ENCODE measurements at regions not wholly inside any gene's neighbourhood (a gene's known extent, or its start where the extent isn't known, plus 50 kb on each side); places are given as distances from the start of the nearest gene placed in this dataset.

GRCh38 chr10:107480781-107481180, 316.3 kb upstream of the SORCS1 start:
- Histone ChIP-seq H3K9me2 (ENCODE audit: insufficient read depth, low read length) (no peaks in the 10 kb centered on the region), H2AFZ (ENCODE audit: low read depth, low read length) (no peak overlapping the region), H3F3A (ENCODE audit: insufficient read depth, low read length, poor library complexity, severe bottlenecking) (no peaks in the 10 kb centered on the region), H3K27me3 (ENCODE audit: insufficient read depth, low read depth, low read length) (no peaks in the 10 kb centered on the region), H3K36me3 (ENCODE audit: insufficient read depth, low read length) (no peaks in the 10 kb centered on the region), H3K79me2 (replicated peaks; ENCODE audit: insufficient read depth, low read length) (no peaks in the 10 kb centered on the region), H3K4me3 (ENCODE audit: low read length) (no peak overlapping the region), H3K9me3 (ENCODE audit: low read length) (no peaks in the 10 kb centered on the region), H3K9ac (ENCODE audit: low read length) (no peak overlapping the region), H4K20me1 (ENCODE audit: insufficient read depth) (no peaks in the 10 kb centered on the region), H3K27ac (ENCODE audit: low read length) (no peak overlapping the region), H3K4me2 (ENCODE audit: low read length) (no peak overlapping the region)
- TF ChIP-seq EP300 (conservative IDR thresholded peaks at IDR 0.05; ENCODE audit: poor library complexity, severe bottlenecking) (no peak), TAF1 (IDR thresholded peaks at IDR 0.05; ENCODE audit: low read depth) (no peak), EZH2 (IDR thresholded peaks at IDR 0.05; ENCODE audit: borderline replicate concordance, insufficient read depth, low read length, poor library complexity, severe bottlenecking) (no peak), RAD21 (conservative IDR thresholded peaks at IDR 0.05) (no peak), MXI1 (conservative IDR thresholded peaks at IDR 0.05; ENCODE audit: poor library complexity, severe bottlenecking) (no peak), POLR2AphosphoS5 (IDR thresholded peaks at IDR 0.05) (no peak), REST (IDR thresholded peaks at IDR 0.05; ENCODE audit: borderline replicate concordance) (no peak), CTCF (IDR thresholded peaks at IDR 0.05; ENCODE audit: poor library complexity, severe bottlenecking) (no peak), SMC3 (conservative IDR thresholded peaks at IDR 0.05; ENCODE audit: poor library complexity) (no peak)

GRCh38 chr10:107477266-107477665, 312.8 kb upstream of the SORCS1 start:
- Histone ChIP-seq H3K79me2 (replicated peaks; ENCODE audit: insufficient read depth, low read length) (no peaks in the 10 kb centered on the region), H2AFZ (ENCODE audit: low read depth, low read length) (no peak overlapping the region), H3K4me3 (ENCODE audit: low read length) (no peak overlapping the region), H3K9me2 (ENCODE audit: insufficient read depth, low read length) (no peaks in the 10 kb centered on the region), H3K9me3 (ENCODE audit: low read length) (no peaks in the 10 kb centered on the region), H3K4me2 (ENCODE audit: low read length) (no peak overlapping the region), H4K20me1 (ENCODE audit: insufficient read depth) (no peaks in the 10 kb centered on the region), H3K9ac (ENCODE audit: low read length) (no peak overlapping the region), H3K27ac (ENCODE audit: low read length) (no peak overlapping the region), H3F3A (ENCODE audit: insufficient read depth, low read length, poor library complexity, severe bottlenecking) (no peaks in the 10 kb centered on the region), H3K36me3 (ENCODE audit: insufficient read depth, low read length) (no peaks in the 10 kb centered on the region), H3K27me3 (ENCODE audit: insufficient read depth, low read depth, low read length) (no peaks in the 10 kb centered on the region)
- no peak for TF ChIP-seq RAD21 (conservative IDR thresholded peaks at IDR 0.05)
- no peak for TF ChIP-seq TAF1 (IDR thresholded peaks at IDR 0.05; ENCODE audit: low read depth)
- no peak for TF ChIP-seq POLR2AphosphoS5 (IDR thresholded peaks at IDR 0.05)

- TF ChIP-seq REST (IDR thresholded peaks at IDR 0.05; ENCODE audit: borderline replicate concordance) = no peak
- no peak for TF ChIP-seq SMC3 (conservative IDR thresholded peaks at IDR 0.05; ENCODE audit: poor library complexity)
- TF ChIP-seq MXI1 (conservative IDR thresholded peaks at IDR 0.05; ENCODE audit: poor library complexity, severe bottlenecking) = no peak
- TF ChIP-seq EZH2 (IDR thresholded peaks at IDR 0.05; ENCODE audit: borderline replicate concordance, insufficient read depth, low read length, poor library complexity, severe bottlenecking) = no peak
- TF ChIP-seq CTCF (IDR thresholded peaks at IDR 0.05; ENCODE audit: poor library complexity, severe bottlenecking) = no peak
- no peak for TF ChIP-seq TAF1 (IDR thresholded peaks at IDR 0.05; ENCODE audit: low read depth)
- no peak for TF ChIP-seq EP300 (conservative IDR thresholded peaks at IDR 0.05; ENCODE audit: poor library complexity, severe bottlenecking)
- TF ChIP-seq POLR2AphosphoS5 (IDR thresholded peaks at IDR 0.05) = no peak
- TF ChIP-seq RAD21 (conservative IDR thresholded peaks at IDR 0.05) = no peak
- no peak overlapping the region for H2AFZ ChIP-seq (ENCODE audit: low read depth, low read length)
- no peak overlapping the region for H3K27ac ChIP-seq (ENCODE audit: low read length)
- H3F3A ChIP-seq (ENCODE audit: insufficient read depth, low read length, poor library complexity, severe bottlenecking) = no peaks in the 10 kb centered on the region
- H3K4me3 ChIP-seq (ENCODE audit: low read length) = no peak overlapping the region
- H3K9me2 ChIP-seq (ENCODE audit: insufficient read depth, low read length) = no peaks in the 10 kb centered on the region
- H3K36me3 ChIP-seq (ENCODE audit: insufficient read depth, low read length) = no peaks in the 10 kb centered on the region
- no peaks in the 10 kb centered on the region for H3K79me2 ChIP-seq (replicated peaks; ENCODE audit: insufficient read depth, low read length)
- no peaks in the 10 kb centered on the region for H3K27me3 ChIP-seq (ENCODE audit: insufficient read depth, low read depth, low read length)
- no peak overlapping the region for H3K4me2 ChIP-seq (ENCODE audit: low read length)
- no peaks in the 10 kb centered on the region for H3K9me3 ChIP-seq (ENCODE audit: low read length)
- no peaks in the 10 kb centered on the region for H4K20me1 ChIP-seq (ENCODE audit: insufficient read depth)
- H3K9ac ChIP-seq (ENCODE audit: low read length) = no peak overlapping the region
Observed at GRCh38 chr10:107476408-107476807, 311.9 kb upstream of the SORCS1 start.
